ENCODE measurements at regions not wholly inside any gene's neighbourhood (a gene's known extent, or its start where the extent isn't known, plus 50 kb on each side); places are given as distances from the start of the nearest gene placed in this dataset.

DNA sequence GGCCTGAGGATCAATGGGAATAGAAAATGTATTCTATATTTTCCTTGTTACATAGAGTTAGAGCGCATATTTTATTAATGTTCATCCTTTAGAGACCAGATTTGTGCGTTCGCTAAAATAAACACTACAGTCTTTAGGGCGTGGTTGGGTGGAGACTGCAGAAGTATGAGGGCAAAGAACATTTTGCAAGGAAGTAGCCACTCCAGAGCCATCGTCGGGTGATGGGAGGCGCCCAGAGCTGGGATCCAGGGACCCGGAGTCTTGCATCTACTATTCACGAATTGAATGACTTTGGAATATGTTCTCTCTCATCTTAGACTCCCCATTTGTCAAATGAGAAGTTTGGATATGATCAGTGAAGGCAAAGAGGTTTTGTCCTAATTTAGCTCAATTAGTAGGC lies 154.2 kb upstream of the IRX6 start:
- TF ChIP-seq EZH2phosphoT487 (IDR thresholded peaks at IDR 0.05; ENCODE audit: borderline replicate concordance, low read depth, low read length) = no peak
- TF ChIP-seq, protein P1, sequence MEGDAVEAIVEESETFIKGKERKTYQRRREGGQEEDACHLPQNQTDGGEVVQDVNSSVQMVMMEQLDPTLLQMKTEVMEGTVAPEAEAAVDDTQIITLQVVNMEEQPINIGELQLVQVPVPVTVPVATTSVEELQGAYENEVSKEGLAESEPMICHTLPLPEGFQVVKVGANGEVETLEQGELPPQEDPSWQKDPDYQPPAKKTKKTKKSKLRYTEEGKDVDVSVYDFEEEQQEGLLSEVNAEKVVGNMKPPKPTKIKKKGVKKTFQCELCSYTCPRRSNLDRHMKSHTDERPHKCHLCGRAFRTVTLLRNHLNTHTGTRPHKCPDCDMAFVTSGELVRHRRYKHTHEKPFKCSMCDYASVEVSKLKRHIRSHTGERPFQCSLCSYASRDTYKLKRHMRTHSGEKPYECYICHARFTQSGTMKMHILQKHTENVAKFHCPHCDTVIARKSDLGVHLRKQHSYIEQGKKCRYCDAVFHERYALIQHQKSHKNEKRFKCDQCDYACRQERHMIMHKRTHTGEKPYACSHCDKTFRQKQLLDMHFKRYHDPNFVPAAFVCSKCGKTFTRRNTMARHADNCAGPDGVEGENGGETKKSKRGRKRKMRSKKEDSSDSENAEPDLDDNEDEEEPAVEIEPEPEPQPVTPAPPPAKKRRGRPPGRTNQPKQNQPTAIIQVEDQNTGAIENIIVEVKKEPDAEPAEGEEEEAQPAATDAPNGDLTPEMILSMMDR (conservative IDR thresholded peaks at IDR 0.05; ENCODE audit: low read length) = no peak
- Histone ChIP-seq H3K36me3 (ENCODE audit: insufficient read depth, low read length) (no peaks in the 10 kb centered on the region), H2AFZ (ENCODE audit: low read length) (no peak overlapping the region), H3K79me2 (ENCODE audit: insufficient read depth, low read depth, low read length) (no peaks in the 10 kb centered on the region), H4K20me1 (ENCODE audit: insufficient read depth, low read length) (no peaks in the 10 kb centered on the region), H3K27ac (ENCODE audit: low read depth, low read length, poor library complexity, severe bottlenecking) (no peak overlapping the region), H3K4me3 (ENCODE audit: low read depth, low read length, poor library complexity, severe bottlenecking) (no peak overlapping the region), H3K9me3 (ENCODE audit: low read length) (no peaks in the 10 kb centered on the region), H3K4me2 (ENCODE audit: low read length) (no peak overlapping the region), H3K9me2 (ENCODE audit: insufficient read depth, low read length) (no peaks in the 10 kb centered on the region), H3K4me1 (ENCODE audit: insufficient read depth, low read length, poor library complexity, severe bottlenecking) (no peaks in the 10 kb centered on the region)
- no TSS peak for BruUV-seq (replicated peaks)
- no peak for DNase-seq (ENCODE audit: low spot score)
- intact Hi-C loops (cut with micrococcal nuclease; ENCODE audit: unreplicated experiment) = no loop called here
- ChIA-PET CTCF (ENCODE audit: unreplicated experiment) (no interaction called here), POLR2A (no interaction called here)

- BruUV-seq (replicated peaks) = no TSS peak
- Histone ChIP-seq H3K4me3 (ENCODE audit: low read depth, low read length, poor library complexity, severe bottlenecking) (no peak overlapping the region), H3K4me2 (ENCODE audit: low read length) (no peak overlapping the region), H3K9me3 (ENCODE audit: low read length) (no peaks in the 10 kb centered on the region), H2AFZ (ENCODE audit: low read length) (no peak overlapping the region), H3K36me3 (ENCODE audit: insufficient read depth, low read length) (no peaks in the 10 kb centered on the region), H3K79me2 (ENCODE audit: insufficient read depth, low read depth, low read length) (no peaks in the 10 kb centered on the region), H3K9me2 (ENCODE audit: insufficient read depth, low read length) (no peaks in the 10 kb centered on the region), H3K27ac (ENCODE audit: low read depth, low read length, poor library complexity, severe bottlenecking) (no peak overlapping the region), H4K20me1 (ENCODE audit: insufficient read depth, low read length) (no peaks in the 10 kb centered on the region), H3K4me1 (ENCODE audit: insufficient read depth, low read length, poor library complexity, severe bottlenecking) (no peaks in the 10 kb centered on the region)
- TF ChIP-seq, protein P1 (conservative IDR thresholded peaks at IDR 0.05; ENCODE audit: low read length) = no peak
- no peak for TF ChIP-seq EZH2phosphoT487 (IDR thresholded peaks at IDR 0.05; ENCODE audit: borderline replicate concordance, low read depth, low read length)
- no peak for DNase-seq (ENCODE audit: low spot score)
- POLR2A ChIA-PET = interaction anchor here (1.3 kb wide), 1 partner anchor 9 kb away, joined by 3 read pairs; no protein-coding TSS in a partner anchor
- intact Hi-C loops (cut with micrococcal nuclease; ENCODE audit: unreplicated experiment) = no loop called here
- CTCF ChIA-PET (ENCODE audit: unreplicated experiment) = no interaction called here
These were observed 152.8 kb upstream of the IRX6 start for GRCh38 chr16:55171241-55171640.

DNA sequence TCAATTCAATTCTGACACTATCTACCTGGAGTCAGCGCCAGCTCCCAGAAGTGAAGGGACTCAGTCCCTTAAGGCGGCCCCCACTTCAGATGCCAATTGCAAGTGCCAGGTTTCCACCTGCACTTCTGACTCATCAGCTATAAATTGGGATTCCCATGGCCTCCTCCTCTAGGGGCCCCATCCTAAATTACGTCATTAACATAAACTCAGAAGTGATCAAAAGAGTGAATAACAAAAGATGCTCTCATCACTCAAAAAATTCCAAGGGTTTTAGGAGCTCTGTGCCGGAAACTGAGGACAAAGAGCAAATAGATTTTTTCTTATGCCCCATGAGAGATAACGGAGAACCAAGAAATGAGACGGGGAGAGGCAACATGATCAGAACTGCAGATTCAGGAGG lies 148.6 kb upstream of the IRX6 start:
- intact Hi-C loops (cut with micrococcal nuclease; ENCODE audit: unreplicated experiment) = no loop called here
- H3K4me2 ChIP-seq (ENCODE audit: low read length) = no peak overlapping the region
- H3K79me2 ChIP-seq (ENCODE audit: insufficient read depth, low read depth, low read length) = no peaks in the 10 kb centered on the region
- BruUV-seq (replicated peaks) = no TSS peak
- TF ChIP-seq, protein P1 (conservative IDR thresholded peaks at IDR 0.05; ENCODE audit: low read length) = no peak
- no peak for TF ChIP-seq EZH2phosphoT487 (IDR thresholded peaks at IDR 0.05; ENCODE audit: borderline replicate concordance, low read depth, low read length)
- no peak overlapping the region for H3K4me3 ChIP-seq (ENCODE audit: low read depth, low read length, poor library complexity, severe bottlenecking)
- H4K20me1 ChIP-seq (ENCODE audit: insufficient read depth, low read length) = no peaks in the 10 kb centered on the region
- POLR2A ChIA-PET = no interaction called here
- H3K27ac ChIP-seq (ENCODE audit: low read depth, low read length, poor library complexity, severe bottlenecking) = no peak overlapping the region
- no peaks in the 10 kb centered on the region for H3K36me3 ChIP-seq (ENCODE audit: insufficient read depth, low read length)
- H3K9me2 ChIP-seq (ENCODE audit: insufficient read depth, low read length) = no peaks in the 10 kb centered on the region
- H2AFZ ChIP-seq (ENCODE audit: low read length) = no peak overlapping the region
- CTCF ChIA-PET (ENCODE audit: unreplicated experiment) = no interaction called here
- no peaks in the 10 kb centered on the region for H3K9me3 ChIP-seq (ENCODE audit: low read length)
- H3K4me1 ChIP-seq (ENCODE audit: insufficient read depth, low read length, poor library complexity, severe bottlenecking) = no peaks in the 10 kb centered on the region
- no peak for DNase-seq (ENCODE audit: low spot score)
